Thyroid gland (tissue), 4 donors: ENCODE measurements at regions not wholly inside any gene's neighbourhood (a gene's known extent, or its start where the extent isn't known, plus 50 kb on each side); places are given as distances from the start of the nearest gene placed in this dataset.

Experiments used
- DNase-seq, 2 donors: peaks; one replicate each; pipeline ENCODE4 v3.0.0-alpha.2; 2019
- H3K27ac ChIP-seq, 3 donors: fragments of 200-600 bp; sonication (generic); 1 replicate in 2 of 3; 2 replicates in 1 of 3; pipeline ENCODE4 v1.5.1; 2016 to 2019; ENCODE audit warnings: mild to moderate bottlenecking in 1 of 3, moderate library complexity in 1 of 3
- H3K27me3 ChIP-seq: fragments of 200-600 bp; sonication (generic); one replicate; pipeline ENCODE4 v1.5.1; 2019
- H3K36me3 ChIP-seq, 2 donors: fragments of 200-600 bp; sonication (generic); one replicate each; pipeline ENCODE4 v1.5.1; 2016 to 2019
- H3K4me1 ChIP-seq, 2 donors: fragments of 200-600 bp; sonication (generic); one replicate each; pipeline ENCODE4 v1.5.1; 2017 to 2019
- H3K4me3 ChIP-seq, 3 donors: fragments of 200-600 bp; sonication (generic); replicated peaks in 1 of 3; 1 replicate in 2 of 3; 2 replicates in 1 of 3; pipeline ENCODE4 v1.5.1; 2016; ENCODE audit warnings: mild to moderate bottlenecking in 1 of 3
- H3K9me3 ChIP-seq: fragments of 200-600 bp; sonication (generic); one replicate; pipeline ENCODE4 v1.5.1; 2017
- POLR2A ChIP-seq, 2 donors: fragments of 450-650 bp; IDR thresholded peaks; one replicate each; pipeline ENCODE4 v1.6.1; 2017; ENCODE audit warnings: antibody characterized with exemption in 2 of 2, mild to moderate bottlenecking in 2 of 2, moderate library complexity in 1 of 2
- WGBS, 2 donors: methylation state at CpG; one replicate each; pipeline ENCODE4 v1.1.5; 2017; 5-methylcytosine and 5-hydroxymethylcytosine counted together
- intact Hi-C: fragments of 100-400 bp; cut with DNase I; formaldehyde crosslinking; loops from one replicate; pipeline ENCODE4 v1.15.1; 2023
- TF ChIP-seq, protein P1 (sequence below), 6 experiments: fragments of 200-600 bp in 3 of 6; fragments of 450-650 bp in 3 of 6; sonication (generic) in 3 of 6; IDR thresholded peaks; one replicate each; pipeline ENCODE4 v1.5.1; 2016 to 2019; ENCODE audit warnings: antibody characterized with exemption in 6 of 6, mild to moderate bottlenecking in 2 of 6, inconsistent platforms in 1 of 6, moderate library complexity in 1 of 6

DNA sequence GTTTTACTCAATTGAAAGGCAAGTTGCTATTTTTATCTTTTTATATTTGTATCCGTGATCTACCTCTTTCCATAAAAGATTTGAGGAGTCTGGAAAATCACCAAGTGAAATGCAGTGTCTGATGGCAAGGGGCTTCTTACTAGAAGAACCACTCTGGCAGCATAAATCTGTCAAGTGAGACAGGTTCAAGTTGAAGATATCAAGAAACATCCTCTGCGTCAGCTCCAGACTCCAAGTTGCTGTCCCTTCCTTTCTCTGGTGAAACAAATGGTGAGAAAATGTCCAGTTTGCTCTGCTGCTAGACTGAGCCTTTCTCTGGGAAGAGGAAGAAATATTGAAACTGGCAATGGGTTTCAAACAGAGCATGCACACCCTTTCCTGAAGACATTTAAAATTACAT, 411.2 kb downstream of the PLPP3 start:
- H3K4me3 ChIP-seq = no peak overlapping the region
- TF ChIP-seq, protein P1, sequence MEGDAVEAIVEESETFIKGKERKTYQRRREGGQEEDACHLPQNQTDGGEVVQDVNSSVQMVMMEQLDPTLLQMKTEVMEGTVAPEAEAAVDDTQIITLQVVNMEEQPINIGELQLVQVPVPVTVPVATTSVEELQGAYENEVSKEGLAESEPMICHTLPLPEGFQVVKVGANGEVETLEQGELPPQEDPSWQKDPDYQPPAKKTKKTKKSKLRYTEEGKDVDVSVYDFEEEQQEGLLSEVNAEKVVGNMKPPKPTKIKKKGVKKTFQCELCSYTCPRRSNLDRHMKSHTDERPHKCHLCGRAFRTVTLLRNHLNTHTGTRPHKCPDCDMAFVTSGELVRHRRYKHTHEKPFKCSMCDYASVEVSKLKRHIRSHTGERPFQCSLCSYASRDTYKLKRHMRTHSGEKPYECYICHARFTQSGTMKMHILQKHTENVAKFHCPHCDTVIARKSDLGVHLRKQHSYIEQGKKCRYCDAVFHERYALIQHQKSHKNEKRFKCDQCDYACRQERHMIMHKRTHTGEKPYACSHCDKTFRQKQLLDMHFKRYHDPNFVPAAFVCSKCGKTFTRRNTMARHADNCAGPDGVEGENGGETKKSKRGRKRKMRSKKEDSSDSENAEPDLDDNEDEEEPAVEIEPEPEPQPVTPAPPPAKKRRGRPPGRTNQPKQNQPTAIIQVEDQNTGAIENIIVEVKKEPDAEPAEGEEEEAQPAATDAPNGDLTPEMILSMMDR (IDR thresholded peaks at IDR 0.05) = no peak
- intact Hi-C loops = no loop called here
- no peaks in the 10 kb centered on the region for H3K36me3 ChIP-seq
- no peak for DNase-seq
- H3K27ac ChIP-seq = no peak overlapping the region
- 88 to 92% methylated on average over 2 of the region's 2 CpGs for WGBS, 2 donors
- no peaks in the 10 kb centered on the region for H3K27me3 ChIP-seq
- no peaks in the 10 kb centered on the region for H3K9me3 ChIP-seq
- peaks cover 5 to 7% of the 10 kb centered on the region in 2 donors for H3K4me1 ChIP-seq

DNA sequence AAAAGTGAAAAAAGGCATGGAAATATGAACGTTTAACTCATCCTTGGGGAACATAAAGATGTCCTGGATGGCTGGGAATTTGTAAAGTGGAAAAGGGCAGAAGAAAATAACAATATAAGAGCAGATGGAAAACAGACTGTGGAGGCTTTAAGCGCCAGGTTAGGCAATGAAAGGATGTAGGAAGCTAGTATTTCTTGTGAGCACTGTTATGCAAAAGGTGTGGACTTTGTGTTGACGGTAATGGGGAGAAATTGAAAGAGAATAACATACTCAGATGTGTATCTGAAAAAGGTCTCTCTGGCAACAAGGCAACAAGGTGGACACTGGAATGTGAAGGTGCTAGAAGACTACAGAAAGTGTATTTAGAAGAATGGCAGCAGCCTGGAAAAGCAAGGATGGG, 411.8 kb downstream of the PLPP3 start:
- H3K27ac ChIP-seq = no peak overlapping the region
- intact Hi-C loops = no loop called here
- peaks cover 5 to 7% of the 10 kb centered on the region in 2 donors for H3K4me1 ChIP-seq
- no peak for TF ChIP-seq POLR2A (IDR thresholded peaks at IDR 0.05)
- TF ChIP-seq, protein P1 (IDR thresholded peaks at IDR 0.05) = no peak
- 74 to 79% methylated on average over 3 of the region's 3 CpGs for WGBS, 2 donors
- no peak overlapping the region for H3K4me3 ChIP-seq
- H3K27me3 ChIP-seq = no peaks in the 10 kb centered on the region
- no peak for DNase-seq
- H3K9me3 ChIP-seq = no peaks in the 10 kb centered on the region
- H3K36me3 ChIP-seq = no peaks in the 10 kb centered on the region

DNA sequence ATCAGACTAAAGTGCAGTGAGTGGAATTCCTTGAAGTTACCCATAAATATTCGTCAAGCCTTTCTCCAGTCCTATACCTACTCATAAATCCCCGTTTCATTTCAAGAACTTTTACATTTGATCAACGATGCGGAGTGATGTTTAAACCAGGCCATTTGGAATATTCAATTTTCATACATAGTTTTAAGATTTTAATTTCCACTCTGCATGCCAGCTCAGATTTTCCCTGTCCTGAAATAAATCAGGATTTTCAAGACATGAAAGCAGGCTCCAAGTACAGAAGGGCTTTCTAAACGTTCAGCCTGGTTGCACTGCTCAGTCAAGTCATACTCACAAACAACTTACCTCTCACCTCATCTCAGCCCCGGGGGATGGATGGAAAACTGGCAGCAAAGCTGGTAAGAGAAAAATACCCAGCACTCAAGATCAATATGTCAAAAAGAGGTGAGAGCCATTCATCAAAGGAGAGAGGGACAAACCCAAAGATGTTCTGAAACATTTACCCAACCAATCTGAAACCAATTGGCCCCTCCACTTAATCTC, 418.5 kb downstream of the PLPP3 start:
- H3K4me1 ChIP-seq = peaks cover 24 to 31% of the 10 kb centered on the region in 2 donors
- no peaks in the 10 kb centered on the region for H3K27me3 ChIP-seq
- peak; percentile 59 to 63 for DNase-seq
- no peak overlapping the region for H3K4me3 ChIP-seq
- no peaks in the 10 kb centered on the region for H3K9me3 ChIP-seq
- intact Hi-C loops = no loop called here
- WGBS, 2 donors = 33 to 37% methylated on average over 6 of the region's 6 CpGs
- no peaks in the 10 kb centered on the region for H3K36me3 ChIP-seq
- TF ChIP-seq POLR2A (IDR thresholded peaks at IDR 0.05) = no peak
- TF ChIP-seq, protein P1 (IDR thresholded peaks at IDR 0.05) = no peak
- H3K27ac ChIP-seq = peak overlapping the region; percentile 4 to 63 (median 35)

DNA sequence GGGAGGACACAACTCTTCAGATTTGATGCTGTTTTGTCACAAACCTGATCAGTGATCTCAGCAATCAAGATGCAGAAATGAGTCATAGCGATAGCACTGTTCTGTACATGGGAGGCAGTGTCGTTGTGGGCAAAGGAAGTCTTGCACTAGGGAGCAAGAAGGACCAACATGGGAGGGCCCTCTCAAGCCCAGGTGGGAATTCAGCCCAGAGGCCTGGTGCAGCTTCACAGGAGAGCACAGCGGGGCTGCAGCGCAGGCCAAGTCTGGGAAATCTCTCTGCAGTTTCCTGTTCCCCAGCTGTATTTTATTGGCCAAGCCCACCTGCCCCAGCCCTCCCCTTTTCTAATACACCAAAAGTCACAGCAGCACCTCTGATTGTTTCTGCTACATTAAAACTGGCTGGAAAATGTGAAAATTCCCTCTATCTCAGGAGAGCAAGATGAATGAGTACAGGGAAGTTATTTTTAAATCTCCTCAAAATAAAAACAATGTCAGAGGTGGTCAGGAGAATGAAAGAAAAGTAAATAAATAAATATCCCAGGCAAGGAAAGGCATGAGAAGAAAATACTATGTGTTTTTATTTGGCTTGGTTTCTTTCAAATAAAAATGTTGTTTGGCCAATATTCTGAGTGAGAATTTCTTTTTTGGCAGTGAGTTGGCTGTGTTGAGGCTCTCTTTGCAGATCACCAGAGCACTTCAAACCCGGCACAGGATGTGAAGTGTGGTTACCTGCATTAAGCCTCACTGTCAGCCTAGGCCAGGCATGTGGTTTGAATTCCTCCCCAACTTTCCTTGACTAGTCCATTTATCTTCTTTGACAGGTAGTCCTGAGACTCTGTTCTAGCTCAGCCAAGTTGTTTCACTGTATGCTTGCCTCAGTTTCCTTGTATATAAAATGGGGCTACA, 422.1 kb downstream of the PLPP3 start:
- H3K4me3 ChIP-seq = no peak overlapping the region
- peaks cover 36 to 40% of the 10 kb centered on the region in 2 donors for H3K4me1 ChIP-seq
- H3K9me3 ChIP-seq = no peaks in the 10 kb centered on the region
- WGBS, 2 donors = 55 to 60% methylated on average over 5 of the region's 5 CpGs
- DNase-seq = peak; percentile 74 to 75
- TF ChIP-seq, protein P1 (IDR thresholded peaks at IDR 0.05) = no peak
- TF ChIP-seq POLR2A (IDR thresholded peaks at IDR 0.05) = no peak
- intact Hi-C loops = loop anchor here (10.0 kb wide), 1 partner anchor 782 kb away; no protein-coding TSS in a partner anchor
- no peaks in the 10 kb centered on the region for H3K36me3 ChIP-seq
- H3K27ac ChIP-seq = peak overlapping the region; percentile 63 to 76 (median 66)
- no peaks in the 10 kb centered on the region for H3K27me3 ChIP-seq

DNA sequence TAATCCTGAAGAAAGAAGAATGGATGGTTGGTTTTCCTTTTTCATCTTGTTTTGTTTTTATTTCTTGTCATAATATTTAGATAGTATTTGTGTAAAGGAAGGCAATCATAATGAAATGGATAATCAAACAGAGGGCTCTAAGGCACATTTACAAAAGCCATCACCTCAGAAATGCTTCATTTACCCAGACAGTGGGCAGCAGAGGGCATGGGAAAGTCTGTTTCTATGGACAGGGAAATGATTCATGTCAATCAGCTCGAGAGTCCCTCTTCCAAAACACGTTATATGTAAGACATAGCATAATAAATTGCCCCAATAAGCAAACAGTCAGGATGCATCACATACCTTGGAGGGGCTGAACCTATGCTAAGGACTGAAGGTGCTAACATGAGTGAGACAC, 426.1 kb downstream of the PLPP3 start:
- intact Hi-C loops = loop anchor here (10.0 kb wide), 1 partner anchor 778 kb away; no protein-coding TSS in a partner anchor
- Histone ChIP-seq H3K27ac (no peak overlapping the region), H3K27me3 (no peaks in the 10 kb centered on the region), H3K9me3 (no peaks in the 10 kb centered on the region), H3K4me3 (no peak overlapping the region), H3K4me1 (peaks cover 22 to 39% of the 10 kb centered on the region in 2 donors), H3K36me3 (no peaks in the 10 kb centered on the region)
- no peak for DNase-seq
- WGBS, 2 donors = 80 to 81% methylated on average over 2 of the region's 2 CpGs
- no peak for TF ChIP-seq POLR2A (IDR thresholded peaks at IDR 0.05)
- TF ChIP-seq, protein P1 (IDR thresholded peaks at IDR 0.05) = no peak
